Left lung (tissue), 4 donors: ENCODE measurements at regions not wholly inside any gene's neighbourhood (a gene's known extent, or its start where the extent isn't known, plus 50 kb on each side); places are given as distances from the start of the nearest gene placed in this dataset.
"Not testable (repeated sequence)": the region's sequence is repeated elsewhere in the genome, so short reads cannot be mapped to it uniquely, and the experiment has no call there.

Experiments used
- ATAC-seq: fragments of 200-7000 bp; cut with Tn5 transposase; one replicate; pipeline ENCODE4 v1.9.1; 2020; ENCODE audit warnings: moderate library complexity
- DNase-seq, 4 donors: peaks; one replicate each; pipeline ENCODE4 v3.0.0-alpha.2; 2013 to 2020
- H3K27ac ChIP-seq, 2 donors: fragments of 200-600 bp; sonication (generic) in 1 of 2; one replicate each; pipeline versions ENCODE4 v1.5.0 to v1.8.0; 2020 to 2021
- H3K27me3 ChIP-seq, 2 donors: fragments of 200-600 bp; sonication (generic) in 1 of 2; one replicate each; pipeline versions ENCODE4 v1.5.0 to v1.8.0; 2020 to 2021
- H3K36me3 ChIP-seq, 2 donors: fragments of 200-600 bp; sonication (generic) in 1 of 2; one replicate each; pipeline versions ENCODE4 v1.5.0 to v1.8.0; 2020 to 2021
- H3K4me1 ChIP-seq, 2 donors: fragments of 200-600 bp; one replicate each; pipeline ENCODE4 v1.8.0; 2021
- H3K4me3 ChIP-seq, 2 donors: fragments of 200-600 bp; sonication (generic) in 1 of 2; one replicate each; pipeline versions ENCODE4 v1.5.0 to v1.8.0; 2020 to 2021; ENCODE audit warnings: mild to moderate bottlenecking in 1 of 2
- H3K9me3 ChIP-seq, 2 donors: fragments of 200-600 bp; sonication (generic) in 1 of 2; one replicate each; pipeline versions ENCODE4 v1.5.0 to v1.8.0; 2020 to 2021
- intact Hi-C, 2 donors: fragments of 100-400 bp; cut with DNase I; formaldehyde crosslinking; loops; one replicate each; pipeline versions ENCODE4 v1.11.2 to v1.14.2; 2022
- TF ChIP-seq, protein P1 (sequence below), 2 donors: fragments of 200-600 bp; sonication (generic) in 1 of 2; IDR thresholded peaks; one replicate each; pipeline versions ENCODE4 v1.5.0 to v1.8.0; 2021; ENCODE audit warnings: antibody characterized with exemption in 2 of 2
- donor health status: DM: no; HTN: yes; CAD: no.
- donor health status: DM: no; HTN: no; CAD: no.

DNA sequence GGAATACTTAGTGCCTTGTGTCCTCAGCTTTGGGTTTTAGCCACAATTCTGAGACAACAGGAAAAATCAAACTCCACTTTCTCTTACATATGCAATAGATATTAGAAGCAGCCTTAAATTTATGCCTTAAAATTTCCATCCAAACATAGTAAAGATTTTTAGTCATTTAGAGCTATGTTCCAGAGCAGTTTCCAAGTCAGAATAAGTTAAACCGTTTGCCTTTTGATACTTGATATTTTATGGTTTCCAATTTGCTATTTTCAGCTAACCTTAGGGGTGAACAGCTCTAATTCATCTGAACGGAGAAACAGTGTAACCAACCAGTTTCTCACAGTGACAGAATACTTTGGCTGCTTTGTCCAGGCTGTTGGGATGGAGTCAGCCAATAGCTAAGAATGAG is 125.8 kb upstream of the RXFP1 start:
- H3K9me3 ChIP-seq, result no peaks in the 10 kb centered on the region
- ATAC-seq (no peak), DNase-seq (no peak)
- intact Hi-C loops, result no loop called here
- no peaks in the 10 kb centered on the region for H3K27me3 ChIP-seq
- no peaks in the 10 kb centered on the region for H3K4me1 ChIP-seq
- H3K4me3 ChIP-seq, result no peak overlapping the region
- TF ChIP-seq, protein P1, sequence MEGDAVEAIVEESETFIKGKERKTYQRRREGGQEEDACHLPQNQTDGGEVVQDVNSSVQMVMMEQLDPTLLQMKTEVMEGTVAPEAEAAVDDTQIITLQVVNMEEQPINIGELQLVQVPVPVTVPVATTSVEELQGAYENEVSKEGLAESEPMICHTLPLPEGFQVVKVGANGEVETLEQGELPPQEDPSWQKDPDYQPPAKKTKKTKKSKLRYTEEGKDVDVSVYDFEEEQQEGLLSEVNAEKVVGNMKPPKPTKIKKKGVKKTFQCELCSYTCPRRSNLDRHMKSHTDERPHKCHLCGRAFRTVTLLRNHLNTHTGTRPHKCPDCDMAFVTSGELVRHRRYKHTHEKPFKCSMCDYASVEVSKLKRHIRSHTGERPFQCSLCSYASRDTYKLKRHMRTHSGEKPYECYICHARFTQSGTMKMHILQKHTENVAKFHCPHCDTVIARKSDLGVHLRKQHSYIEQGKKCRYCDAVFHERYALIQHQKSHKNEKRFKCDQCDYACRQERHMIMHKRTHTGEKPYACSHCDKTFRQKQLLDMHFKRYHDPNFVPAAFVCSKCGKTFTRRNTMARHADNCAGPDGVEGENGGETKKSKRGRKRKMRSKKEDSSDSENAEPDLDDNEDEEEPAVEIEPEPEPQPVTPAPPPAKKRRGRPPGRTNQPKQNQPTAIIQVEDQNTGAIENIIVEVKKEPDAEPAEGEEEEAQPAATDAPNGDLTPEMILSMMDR (IDR thresholded peaks at IDR 0.05), result no peak
- no peaks in the 10 kb centered on the region for H3K36me3 ChIP-seq
- H3K27ac ChIP-seq, result no peak overlapping the region

DNA sequence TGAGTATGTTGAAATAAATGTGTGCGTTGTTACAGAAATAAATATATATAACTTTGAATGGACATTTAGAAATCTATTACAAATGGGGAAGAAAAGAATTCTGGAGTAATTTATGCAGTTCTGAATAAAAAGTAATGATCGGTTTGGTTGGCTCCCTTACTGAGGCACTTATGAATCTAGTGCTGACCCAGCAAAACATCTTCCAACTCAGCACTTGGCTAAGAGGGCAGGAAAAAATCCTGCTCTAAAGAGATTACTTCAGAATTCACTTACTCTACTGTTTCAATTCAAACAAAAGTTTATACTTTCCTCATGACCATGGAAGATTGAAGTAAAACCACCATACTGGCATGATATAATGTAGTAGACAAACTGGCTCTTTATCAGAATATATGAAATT is 123.9 kb upstream of the RXFP1 start:
- no peak overlapping the region for H3K4me3 ChIP-seq
- intact Hi-C loops, result no loop called here
- ATAC-seq (no peak), DNase-seq (no peak)
- no peaks in the 10 kb centered on the region for H3K27me3 ChIP-seq
- H3K9me3 ChIP-seq, result no peaks in the 10 kb centered on the region
- TF ChIP-seq, protein P1 (IDR thresholded peaks at IDR 0.05), result no peak
- no peaks in the 10 kb centered on the region for H3K4me1 ChIP-seq
- no peaks in the 10 kb centered on the region for H3K36me3 ChIP-seq
- no peak overlapping the region for H3K27ac ChIP-seq

DNA sequence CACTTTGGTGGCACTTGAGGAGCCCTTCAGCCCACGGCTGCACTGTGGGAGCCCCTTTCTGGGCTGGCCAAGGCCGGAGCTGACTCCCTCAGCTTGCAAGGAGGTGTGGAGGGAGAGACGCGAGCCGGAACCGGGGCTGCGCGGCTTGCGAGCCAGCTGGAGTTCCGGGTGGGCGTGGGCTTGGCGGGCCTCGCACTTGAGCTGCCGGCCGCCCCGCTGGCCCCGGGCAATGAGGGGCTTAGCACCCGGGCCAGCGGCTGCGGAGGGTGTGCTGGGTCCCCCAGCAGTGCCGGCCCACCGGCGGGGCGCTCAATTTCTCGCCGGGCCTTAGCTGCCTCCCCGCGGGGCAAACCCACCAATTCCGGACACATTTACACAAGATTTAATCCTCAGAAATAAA is 113.7 kb upstream of the RXFP1 start:
- H3K4me1 ChIP-seq, H3K9me3 ChIP-seq, H3K36me3 ChIP-seq, ATAC-seq, H3K27me3 ChIP-seq, DNase-seq, H3K27ac ChIP-seq, intact Hi-C loops, H3K4me3 ChIP-seq: not testable (repeated sequence)

DNA sequence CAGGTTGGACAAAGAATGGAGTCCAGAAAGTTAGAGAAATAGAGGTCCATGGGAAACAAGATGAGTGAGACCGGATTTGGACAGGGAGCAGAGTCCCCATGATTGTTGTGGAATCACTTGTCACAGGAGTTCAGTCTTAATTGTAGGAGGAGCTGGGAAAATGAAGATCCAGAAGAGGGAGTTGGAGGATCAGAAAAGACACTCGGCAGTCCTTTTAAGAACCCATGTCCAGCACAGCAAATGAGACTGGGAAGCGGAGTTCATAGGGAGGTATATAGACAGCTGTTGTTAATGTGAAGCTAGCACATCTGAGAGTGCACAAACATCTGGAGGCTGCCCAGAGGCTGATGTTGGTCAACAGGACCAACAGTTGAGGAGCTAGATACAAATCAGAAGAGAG is 111.4 kb upstream of the RXFP1 start:
- peaks cover 0 to 2% of the 10 kb centered on the region in 2 donors for H3K9me3 ChIP-seq
- no peak overlapping the region for H3K27ac ChIP-seq
- no peak overlapping the region for H3K4me3 ChIP-seq
- intact Hi-C loops, result no loop called here
- ATAC-seq (no peak), DNase-seq (peak in 1 of 4 donors; percentile 2)
- H3K27me3 ChIP-seq, result no peaks in the 10 kb centered on the region
- no peaks in the 10 kb centered on the region for H3K36me3 ChIP-seq
- TF ChIP-seq, protein P1 (IDR thresholded peaks at IDR 0.05), result no peak
- H3K4me1 ChIP-seq, result no peaks in the 10 kb centered on the region

DNA sequence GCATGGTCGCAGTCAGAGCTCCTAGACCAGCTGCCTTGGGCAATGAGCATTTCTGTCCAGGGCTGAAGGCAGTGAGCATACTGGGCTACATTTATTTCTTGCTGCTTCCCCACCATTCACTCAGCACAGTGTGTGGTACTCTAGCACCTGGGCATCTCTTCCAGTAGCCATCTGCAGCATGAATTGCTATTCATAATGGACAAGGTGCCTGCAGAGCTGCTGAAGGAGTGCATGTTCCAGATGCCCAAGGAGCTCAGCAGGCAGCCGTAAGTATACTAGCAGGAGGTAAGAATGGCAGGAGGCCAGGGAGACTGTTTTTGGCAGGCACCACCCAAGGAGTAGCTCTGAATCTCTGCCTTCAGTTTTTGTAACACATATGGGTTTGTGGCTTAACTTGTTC is 110.4 kb upstream of the RXFP1 start:
- DNase-seq, result no peak
- no peaks in the 10 kb centered on the region for H3K27me3 ChIP-seq
- ATAC-seq, result no peak
- H3K4me1 ChIP-seq, result no peaks in the 10 kb centered on the region
- peaks cover 0 to 2% of the 10 kb centered on the region in 2 donors for H3K9me3 ChIP-seq
- H3K27ac ChIP-seq, result no peak overlapping the region
- H3K36me3 ChIP-seq, result no peaks in the 10 kb centered on the region
- intact Hi-C loops, result no loop called here
- no peak overlapping the region for H3K4me3 ChIP-seq
- TF ChIP-seq, protein P1 (IDR thresholded peaks at IDR 0.05), result no peak

DNA sequence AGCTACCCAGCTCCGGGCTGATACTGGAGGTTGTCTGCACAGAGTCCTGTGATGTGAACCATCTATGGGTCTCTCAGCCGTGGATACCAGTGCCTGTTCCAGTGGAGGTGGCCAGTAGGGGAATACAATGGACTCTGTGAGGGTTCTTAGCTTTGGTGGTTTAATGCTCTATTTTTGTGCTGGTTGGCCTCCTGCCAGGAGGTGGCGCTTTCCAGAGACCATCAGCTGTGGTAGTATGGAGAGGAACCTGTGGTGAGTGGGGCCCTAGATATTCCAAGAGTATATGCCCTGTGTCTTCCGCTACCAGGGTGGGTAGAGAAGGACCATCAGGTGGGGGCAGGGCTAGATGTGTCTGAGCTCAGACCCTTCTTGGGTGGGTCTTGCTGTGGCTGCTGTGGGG is 103.0 kb upstream of the RXFP1 start:
- H3K4me3 ChIP-seq, intact Hi-C loops, ATAC-seq, H3K4me1 ChIP-seq, DNase-seq, H3K27me3 ChIP-seq, H3K27ac ChIP-seq, H3K9me3 ChIP-seq, H3K36me3 ChIP-seq: not testable (repeated sequence)
